Thyroid gland (tissue), 4 donors: ENCODE measurements at regions not wholly inside any gene's neighbourhood (a gene's known extent, or its start where the extent isn't known, plus 50 kb on each side); places are given as distances from the start of the nearest gene placed in this dataset.

ENCODE experiments used
- DNase-seq, 2 donors: peaks; one replicate each; pipeline ENCODE4 v3.0.0-alpha.2; 2019
- H3K27ac ChIP-seq, 3 donors: fragments of 200-600 bp; sonication (generic); 1 replicate in 2 of 3; 2 replicates in 1 of 3; pipeline ENCODE4 v1.5.1; 2016 to 2019; ENCODE audit warnings: mild to moderate bottlenecking in 1 of 3, moderate library complexity in 1 of 3
- H3K27me3 ChIP-seq: fragments of 200-600 bp; sonication (generic); one replicate; pipeline ENCODE4 v1.5.1; 2019
- H3K36me3 ChIP-seq, 2 donors: fragments of 200-600 bp; sonication (generic); one replicate each; pipeline ENCODE4 v1.5.1; 2016 to 2019
- H3K4me1 ChIP-seq, 2 donors: fragments of 200-600 bp; sonication (generic); one replicate each; pipeline ENCODE4 v1.5.1; 2017 to 2019
- H3K4me3 ChIP-seq, 3 donors: fragments of 200-600 bp; sonication (generic); replicated peaks in 1 of 3; 1 replicate in 2 of 3; 2 replicates in 1 of 3; pipeline ENCODE4 v1.5.1; 2016; ENCODE audit warnings: mild to moderate bottlenecking in 1 of 3
- H3K9me3 ChIP-seq: fragments of 200-600 bp; sonication (generic); one replicate; pipeline ENCODE4 v1.5.1; 2017
- CTCF ChIP-seq, 6 experiments: fragments of 200-600 bp in 3 of 6; fragments of 450-650 bp in 3 of 6; sonication (generic) in 3 of 6; IDR thresholded peaks; one replicate each; pipeline ENCODE4 v1.5.1; 2016 to 2019; ENCODE audit warnings: antibody characterized with exemption in 6 of 6, mild to moderate bottlenecking in 2 of 6, inconsistent platforms in 1 of 6, moderate library complexity in 1 of 6
- POLR2A ChIP-seq, 2 donors: fragments of 450-650 bp; IDR thresholded peaks; one replicate each; pipeline ENCODE4 v1.6.1; 2017; ENCODE audit warnings: antibody characterized with exemption in 2 of 2, mild to moderate bottlenecking in 2 of 2, moderate library complexity in 1 of 2
- WGBS, 2 donors: methylation state at CpG; one replicate each; pipeline ENCODE4 v1.1.5; 2017; 5-methylcytosine and 5-hydroxymethylcytosine counted together
- intact Hi-C: fragments of 100-400 bp; cut with DNase I; formaldehyde crosslinking; loops from one replicate; pipeline ENCODE4 v1.15.1; 2023

- no peaks in the 10 kb centered on the region for H3K4me1 ChIP-seq
- H3K36me3 ChIP-seq, result no peaks in the 10 kb centered on the region
- intact Hi-C loops, result no loop called here
- H3K27me3 ChIP-seq, result no peaks in the 10 kb centered on the region
- WGBS, 2 donors, result 82 to 94% methylated on average over 4 of the region's 4 CpGs
- no peak for DNase-seq
- H3K4me3 ChIP-seq, result no peak overlapping the region
- TF ChIP-seq CTCF (IDR thresholded peaks at IDR 0.05), result no peak
- TF ChIP-seq POLR2A (IDR thresholded peaks at IDR 0.05), result no peak
- no peaks in the 10 kb centered on the region for H3K9me3 ChIP-seq
- no peak overlapping the region for H3K27ac ChIP-seq
Measured at GRCh38 chr6:14440215-14440910, 322.8 kb downstream of the CD83 start.

GRCh38 chr6:14440940-14441781 lies 323.6 kb downstream of the CD83 start:
- H3K36me3 ChIP-seq, result no peaks in the 10 kb centered on the region
- no peak for TF ChIP-seq CTCF (IDR thresholded peaks at IDR 0.05)
- TF ChIP-seq POLR2A (IDR thresholded peaks at IDR 0.05), result no peak
- no peaks in the 10 kb centered on the region for H3K9me3 ChIP-seq
- no peak overlapping the region for H3K4me3 ChIP-seq
- no peaks in the 10 kb centered on the region for H3K4me1 ChIP-seq
- intact Hi-C loops, result no loop called here
- no peak for DNase-seq
- no peak overlapping the region for H3K27ac ChIP-seq
- 65 to 71% methylated on average over 13 of the region's 13 CpGs for whole genome bisulfite sequencing, 2 donors
- H3K27me3 ChIP-seq, result no peaks in the 10 kb centered on the region

- no peak for DNase-seq
- Histone ChIP-seq H3K27ac (no peak overlapping the region), H3K36me3 (no peaks in the 10 kb centered on the region), H3K9me3 (no peaks in the 10 kb centered on the region), H3K4me1 (no peaks in the 10 kb centered on the region), H3K27me3 (no peaks in the 10 kb centered on the region), H3K4me3 (no peak overlapping the region)
- 53 to 66% methylated on average over 11 of the region's 11 CpGs for WGBS, 2 donors
- intact Hi-C loops, result no loop called here
- TF ChIP-seq CTCF (IDR thresholded peaks at IDR 0.05) (no peak), POLR2A (IDR thresholded peaks at IDR 0.05) (no peak)
Measured at GRCh38 chr6:14442242-14442641, 324.7 kb downstream of the CD83 start.

- 90 to 93% methylated on average over 4 of the region's 4 CpGs for WGBS, 2 donors
- no peaks in the 10 kb centered on the region for H3K36me3 ChIP-seq
- intact Hi-C loops, result no loop called here
- DNase-seq, result no peak
- no peak overlapping the region for H3K27ac ChIP-seq
- no peaks in the 10 kb centered on the region for H3K4me1 ChIP-seq
- TF ChIP-seq CTCF (IDR thresholded peaks at IDR 0.05), result no peak
- TF ChIP-seq POLR2A (IDR thresholded peaks at IDR 0.05), result no peak
- H3K9me3 ChIP-seq, result no peaks in the 10 kb centered on the region
- no peaks in the 10 kb centered on the region for H3K27me3 ChIP-seq
- no peak overlapping the region for H3K4me3 ChIP-seq
Measured at GRCh38 chr6:14443629-14444268, 326.2 kb downstream of the CD83 start.
